Heart left ventricle (tissue), 16 donors: ENCODE measurements at regions not wholly inside any gene's neighbourhood (a gene's known extent, or its start where the extent isn't known, plus 50 kb on each side); places are given as distances from the start of the nearest gene placed in this dataset.
"Not testable (repeated sequence)": the region's sequence is repeated elsewhere in the genome, so short reads cannot be mapped to it uniquely, and the experiment has no call there.

ENCODE experiments used
- ATAC-seq, 4 donors: fragments of 200-7000 bp; cut with Tn5 transposase; one replicate each; pipeline ENCODE4 v1.9.1; 2020 to 2022; ENCODE audit warnings: moderate library complexity in 4 of 4, mild to moderate bottlenecking in 3 of 4, moderate number of reproducible peaks in 1 of 4
- DNase-seq, 5 donors: peaks; one replicate each; pipeline ENCODE4 v3.0.0-alpha.2; 2020
- H3K27ac ChIP-seq, 12 donors: fragments of 200-600 bp; sonication (generic) in 4 of 12; one replicate each; pipeline versions ENCODE4 v1.5.0 to v1.8.0; 2016 to 2022; ENCODE audit warnings: mild to moderate bottlenecking in 2 of 12
- H3K27me3 ChIP-seq, 9 donors: fragments of 200-600 bp; sonication (generic) in 2 of 9; one replicate each; pipeline versions ENCODE4 v1.5.1 to v1.8.0; 2016 to 2022; ENCODE audit warnings: mild to moderate bottlenecking in 3 of 9
- H3K36me3 ChIP-seq, 9 donors: fragments of 200-600 bp; sonication (generic) in 2 of 9; one replicate each; pipeline versions ENCODE4 v1.5.0 to v1.8.0; 2018 to 2022; ENCODE audit warnings: mild to moderate bottlenecking in 2 of 9
- H3K4me1 ChIP-seq, 12 donors: fragments of 200-600 bp; sonication (generic) in 4 of 12; one replicate each; pipeline versions ENCODE4 v1.5.0 to v1.8.0; 2016 to 2022; ENCODE audit warnings: mild to moderate bottlenecking in 3 of 12
- H3K4me3 ChIP-seq, 12 donors: fragments of 200-600 bp; sonication (generic) in 4 of 12; one replicate each; pipeline versions ENCODE4 v1.5.0 to v1.8.0; 2017 to 2022; ENCODE audit warnings: mild to moderate bottlenecking in 9 of 12, moderate library complexity in 4 of 12
- H3K9me3 ChIP-seq, 12 donors: fragments of 200-600 bp; sonication (generic) in 4 of 12; one replicate each; pipeline versions ENCODE4 v1.5.0 to v1.8.0; 2016 to 2022; ENCODE audit warnings: mild to moderate bottlenecking in 1 of 12
- POLR2A ChIP-seq, 2 donors: fragments of 450-650 bp; IDR thresholded peaks; one replicate each; pipeline ENCODE4 v1.6.1; 2017; ENCODE audit warnings: antibody characterized with exemption in 2 of 2, mild to moderate bottlenecking in 2 of 2, moderate library complexity in 2 of 2
- WGBS, 4 donors: extraction: QIAGEN DNeasy Blood & Tissue Kit in 2 of 4; methylation state at CpG; one replicate each; pipeline versions ENCODE4 v1.1.5 to v1.1.7; 2013 to 2018; 5-methylcytosine and 5-hydroxymethylcytosine counted together
- intact Hi-C, 10 donors: fragments of 100-400 bp; cut with DNase I; formaldehyde crosslinking; loops; one replicate each; pipeline versions ENCODE4 v1.11.1 to v1.14.2; 2022
- TF ChIP-seq, protein P1 (sequence below), 12 donors: fragments of 200-600 bp; sonication (generic) in 4 of 12; IDR thresholded peaks; one replicate each; pipeline versions ENCODE4 v1.5.0 to v1.8.0; 2018 to 2022; ENCODE audit warnings: antibody characterized with exemption in 12 of 12, mild to moderate bottlenecking in 5 of 12
- donor health status: ischemic (EF 13 %, LVEDD 7.1; RV severe dilation, severe dysfunction).
- donor health status: healthy with polysubstance abuse.
- donor health status: DM: no; HTN: yes; CAD: no.
- donor health status: DM: no; HTN: no; CAD: no.
- donor health status: ischemic (EF 25% LVEDD 6.9; RV normal size, moderate dysfunction).
- donor health status: ischemic (EF 25% LVEDD 5.7; RV mildly dilated, moderate dysfunction).
- donor health status: healthy.
- donor health status: DM: yes; HTN: yes; CAD: no.
- donor health status: ischemic (EF 35%, LVEDD 5.7; RV mildly dilated, moderate dysfunction).
- donor health status: nonischemic (EF 11% LVEDD 7.7; RV severe dilation, severe dysfunction).
- donor health status: DM: yes; HTN: yes; CAD: no.
- donor health status: PGD.
- donor health status: ischemic (EF 29% LVEDD 5.4; RV normal size, mild dysfunction).
- donor health status: nonischemic (EF 23%, LVEDD 6.1; RV moderate dilation, normal function).

GRCh38 chr9:23044549-23044948 is 597.9 kb downstream of the DMRTA1 start:
- intact Hi-C loops = no loop called here
- H3K4me3 ChIP-seq = no peak overlapping the region
- DNase-seq (no peak), ATAC-seq (no peak)
- H3K9me3 ChIP-seq = peaks cover 0 to 3% (median 0%) of the 10 kb centered on the region in 12 donors
- no peaks in the 10 kb centered on the region for H3K4me1 ChIP-seq
- H3K27me3 ChIP-seq = no peaks in the 10 kb centered on the region
- H3K27ac ChIP-seq = no peak overlapping the region
- H3K36me3 ChIP-seq = no peaks in the 10 kb centered on the region
- TF ChIP-seq, protein P1, sequence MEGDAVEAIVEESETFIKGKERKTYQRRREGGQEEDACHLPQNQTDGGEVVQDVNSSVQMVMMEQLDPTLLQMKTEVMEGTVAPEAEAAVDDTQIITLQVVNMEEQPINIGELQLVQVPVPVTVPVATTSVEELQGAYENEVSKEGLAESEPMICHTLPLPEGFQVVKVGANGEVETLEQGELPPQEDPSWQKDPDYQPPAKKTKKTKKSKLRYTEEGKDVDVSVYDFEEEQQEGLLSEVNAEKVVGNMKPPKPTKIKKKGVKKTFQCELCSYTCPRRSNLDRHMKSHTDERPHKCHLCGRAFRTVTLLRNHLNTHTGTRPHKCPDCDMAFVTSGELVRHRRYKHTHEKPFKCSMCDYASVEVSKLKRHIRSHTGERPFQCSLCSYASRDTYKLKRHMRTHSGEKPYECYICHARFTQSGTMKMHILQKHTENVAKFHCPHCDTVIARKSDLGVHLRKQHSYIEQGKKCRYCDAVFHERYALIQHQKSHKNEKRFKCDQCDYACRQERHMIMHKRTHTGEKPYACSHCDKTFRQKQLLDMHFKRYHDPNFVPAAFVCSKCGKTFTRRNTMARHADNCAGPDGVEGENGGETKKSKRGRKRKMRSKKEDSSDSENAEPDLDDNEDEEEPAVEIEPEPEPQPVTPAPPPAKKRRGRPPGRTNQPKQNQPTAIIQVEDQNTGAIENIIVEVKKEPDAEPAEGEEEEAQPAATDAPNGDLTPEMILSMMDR (IDR thresholded peaks at IDR 0.05) = no peak
- no peak for TF ChIP-seq POLR2A (IDR thresholded peaks at IDR 0.05)

DNA sequence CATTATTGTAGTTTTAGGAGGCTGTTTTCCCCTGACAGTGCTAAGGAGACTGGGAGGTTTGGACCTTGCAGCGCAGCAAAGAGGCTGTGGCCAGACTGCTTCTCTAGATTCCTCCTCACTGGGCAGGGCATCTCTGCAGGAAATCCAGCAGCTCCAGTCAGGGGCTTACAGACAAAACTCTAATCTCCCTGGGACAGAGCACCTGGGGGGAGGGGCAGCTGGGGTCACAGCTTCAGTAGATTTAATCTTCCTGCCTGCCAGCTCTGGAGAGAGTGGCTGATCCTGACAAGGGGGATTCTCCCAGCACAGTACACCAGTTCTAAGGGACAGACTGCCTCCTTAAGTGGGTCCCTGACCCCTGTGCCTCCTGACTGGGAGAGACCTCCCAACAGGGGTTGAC is 599.4 kb downstream of the DMRTA1 start:
- H3K27ac ChIP-seq, intact Hi-C loops, H3K36me3 ChIP-seq, DNase-seq, H3K4me3 ChIP-seq, ATAC-seq, H3K4me1 ChIP-seq, H3K27me3 ChIP-seq, H3K9me3 ChIP-seq: not testable (repeated sequence)
- WGBS, 4 donors = 78 to 89% (median 81%) methylated on average over 1 of the region's 1 CpG

GRCh38 chr9:23050548-23050947 is 603.9 kb downstream of the DMRTA1 start:
- peaks cover 0 to 24% (median 0%) of the 10 kb centered on the region in 12 donors for H3K9me3 ChIP-seq
- intact Hi-C loops = no loop called here
- H3K27ac ChIP-seq = no peak overlapping the region
- DNase-seq (no peak), ATAC-seq (no peak)
- no peaks in the 10 kb centered on the region for H3K27me3 ChIP-seq
- no peak overlapping the region for H3K4me3 ChIP-seq
- WGBS, 4 donors = 84 to 86% (median 85%) methylated on average over 1 of the region's 1 CpG
- H3K36me3 ChIP-seq = no peaks in the 10 kb centered on the region
- no peaks in the 10 kb centered on the region for H3K4me1 ChIP-seq
- TF ChIP-seq POLR2A (IDR thresholded peaks at IDR 0.05) = no peak
- TF ChIP-seq, protein P1 (IDR thresholded peaks at IDR 0.05) = no peak

GRCh38 chr9:23073136-23073535 is 626.5 kb downstream of the DMRTA1 start:
- DNase-seq (no peak), ATAC-seq (no peak)
- no peaks in the 10 kb centered on the region for H3K36me3 ChIP-seq
- WGBS, 4 donors = 28 to 62% (median 52%) methylated on average over 1 of the region's 1 CpG
- H3K4me1 ChIP-seq = no peaks in the 10 kb centered on the region
- H3K27ac ChIP-seq = no peak overlapping the region
- no peak overlapping the region for H3K4me3 ChIP-seq
- intact Hi-C loops = no loop called here
- H3K27me3 ChIP-seq = no peaks in the 10 kb centered on the region
- TF ChIP-seq POLR2A (IDR thresholded peaks at IDR 0.05) = no peak
- TF ChIP-seq, protein P1 (IDR thresholded peaks at IDR 0.05) = no peak
- H3K9me3 ChIP-seq = no peaks in the 10 kb centered on the region

GRCh38 chr9:23079798-23080197 is 633.2 kb downstream of the DMRTA1 start:
- no peaks in the 10 kb centered on the region for H3K4me1 ChIP-seq
- intact Hi-C loops = no loop called here
- WGBS, 4 donors = 77 to 86% (median 83%) methylated on average over 2 of the region's 2 CpGs
- DNase-seq (no peak), ATAC-seq (no peak)
- H3K36me3 ChIP-seq = no peaks in the 10 kb centered on the region
- no peak overlapping the region for H3K27ac ChIP-seq
- no peaks in the 10 kb centered on the region for H3K27me3 ChIP-seq
- no peak for TF ChIP-seq POLR2A (IDR thresholded peaks at IDR 0.05)
- TF ChIP-seq, protein P1 (IDR thresholded peaks at IDR 0.05) = no peak
- H3K4me3 ChIP-seq = no peak overlapping the region
- H3K9me3 ChIP-seq = no peaks in the 10 kb centered on the region
